Activated naive CD4-positive, alpha-beta T cell treated with anti-CD3 and anti-CD28 coated beads for 36 hours (primary cell): ENCODE measurements at regions not wholly inside any gene's neighbourhood (a gene's known extent, or its start where the extent isn't known, plus 50 kb on each side); places are given as distances from the start of the nearest gene placed in this dataset.

Experiments
- CTCF ChIA-PET: fragments of 350-600 bp; sonication (Branson Sonifier 250); formaldehyde crosslinking; loops from one replicate; lab custom pipeline; 2021; ENCODE audit warnings: antibody characterized with exemption; lab: Charles Lee
- DNase-seq: peaks from one replicate; pipeline ENCODE4 v3.0.0-alpha.2; 2020
- H3K27ac Mint-ChIP-seq: one replicate; pipeline ENCODE4 v1.8.0; 2021; ENCODE audit warnings: mild to moderate bottlenecking, mixed read lengths
- H3K27me3 Mint-ChIP-seq: one replicate; pipeline ENCODE4 v1.8.0; 2021; ENCODE audit warnings: low read depth, mixed read lengths
- H3K36me3 Mint-ChIP-seq: one replicate; pipeline ENCODE4 v1.8.0; 2021; ENCODE audit warnings: low read depth, mixed read lengths
- H3K4me1 Mint-ChIP-seq: one replicate; pipeline ENCODE4 v1.8.0; 2021; ENCODE audit warnings: low read depth, mixed read lengths
- H3K4me3 Mint-ChIP-seq: one replicate; pipeline ENCODE4 v1.8.0; 2021; ENCODE audit warnings: mild to moderate bottlenecking, moderate library complexity, mixed read lengths
- H3K9me3 Mint-ChIP-seq: one replicate; pipeline ENCODE4 v1.8.0; 2021; ENCODE audit warnings: mixed read lengths
- intact Hi-C: fragments of 100-400 bp; cut with micrococcal nuclease; formaldehyde crosslinking; loops from one replicate; pipeline ENCODE4 v1.15.1; 2023

DNA sequence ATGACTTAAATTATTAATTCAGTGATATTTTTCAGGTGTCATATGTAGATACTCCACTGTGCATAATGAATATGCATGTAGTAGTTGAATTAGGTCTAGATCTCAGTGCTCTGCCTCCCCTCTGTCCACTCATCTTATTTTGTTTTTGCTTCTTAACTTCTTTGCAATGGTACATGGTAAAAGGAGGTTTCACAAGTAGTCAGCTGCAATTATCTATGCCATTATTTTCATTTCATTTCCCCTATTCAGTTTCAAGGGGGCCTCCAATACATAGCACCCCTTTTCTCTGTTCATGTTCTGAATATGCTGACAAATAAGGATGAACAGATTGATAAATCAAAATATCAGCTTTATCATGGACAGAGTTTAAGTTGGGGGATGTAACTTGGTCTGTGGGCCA, 511.6 kb upstream of the ZNF608 start:
- CTCF ChIA-PET: no interaction called here

GRCh38 chr5:125258615-125259014, 512.2 kb upstream of the ZNF608 start:
- H3K4me3 Mint-ChIP-seq: no peak overlapping the region
- intact Hi-C loops: no loop called here
- no peaks in the 10 kb centered on the region for H3K4me1 Mint-ChIP-seq
- no peaks in the 10 kb centered on the region for H3K27me3 Mint-ChIP-seq
- no peaks in the 10 kb centered on the region for H3K36me3 Mint-ChIP-seq
- H3K27ac Mint-ChIP-seq: no peak overlapping the region
- CTCF ChIA-PET: no interaction called here
- no peak for DNase-seq
- H3K9me3 Mint-ChIP-seq: peaks cover 12% of the 10 kb centered on the region

More for the DNA sequence above, 511.6 kb upstream of the ZNF608 start:
- Mint-ChIP-seq H3K27me3 (no peaks in the 10 kb centered on the region), H3K9me3 (peaks cover 12% of the 10 kb centered on the region), H3K27ac (no peak overlapping the region), H3K4me1 (no peaks in the 10 kb centered on the region), H3K4me3 (no peak overlapping the region), H3K36me3 (no peaks in the 10 kb centered on the region)
- DNase-seq: no peak
- intact Hi-C loops: no loop called here

DNA sequence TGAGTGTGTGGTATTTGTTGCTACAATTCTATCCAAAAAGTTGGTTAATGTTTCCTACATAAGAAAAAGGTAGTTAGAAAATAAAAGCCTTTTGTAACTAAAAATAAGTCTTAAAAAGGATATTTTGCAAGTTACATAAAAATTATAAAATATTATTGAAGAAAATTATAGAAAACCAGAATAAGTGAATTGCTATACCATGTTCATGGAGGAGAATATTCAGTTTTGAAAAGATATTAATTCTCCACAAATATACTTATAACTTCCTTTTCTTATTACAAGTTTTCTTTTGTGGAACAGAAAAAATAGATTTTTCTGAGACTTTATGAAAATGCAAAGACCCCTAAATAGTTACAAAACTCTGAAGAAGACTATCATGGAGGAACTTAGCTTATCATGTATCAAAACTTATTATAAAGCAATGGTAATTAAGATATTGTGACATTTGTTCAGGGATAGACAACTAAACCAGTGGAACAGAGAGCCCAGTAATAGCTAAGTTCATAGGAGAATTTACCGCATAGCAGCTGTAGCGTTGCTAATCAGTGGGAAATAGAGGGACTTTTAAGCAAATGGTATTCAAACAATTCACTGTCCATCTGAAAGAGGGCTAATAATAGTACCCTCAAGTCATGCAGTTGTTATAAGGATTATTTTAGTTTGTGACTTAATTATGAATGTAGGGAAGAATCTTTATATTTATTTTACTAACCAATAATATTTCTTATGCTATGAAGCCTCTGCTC, 515.2 kb upstream of the ZNF608 start:
- no peak for DNase-seq
- CTCF ChIA-PET: no interaction called here
- H3K4me3 Mint-ChIP-seq: no peak overlapping the region
- H3K9me3 Mint-ChIP-seq: peaks cover 9% of the 10 kb centered on the region
- intact Hi-C loops: no loop called here
- no peaks in the 10 kb centered on the region for H3K4me1 Mint-ChIP-seq
- no peaks in the 10 kb centered on the region for H3K36me3 Mint-ChIP-seq
- no peaks in the 10 kb centered on the region for H3K27me3 Mint-ChIP-seq
- H3K27ac Mint-ChIP-seq: no peak overlapping the region

DNA sequence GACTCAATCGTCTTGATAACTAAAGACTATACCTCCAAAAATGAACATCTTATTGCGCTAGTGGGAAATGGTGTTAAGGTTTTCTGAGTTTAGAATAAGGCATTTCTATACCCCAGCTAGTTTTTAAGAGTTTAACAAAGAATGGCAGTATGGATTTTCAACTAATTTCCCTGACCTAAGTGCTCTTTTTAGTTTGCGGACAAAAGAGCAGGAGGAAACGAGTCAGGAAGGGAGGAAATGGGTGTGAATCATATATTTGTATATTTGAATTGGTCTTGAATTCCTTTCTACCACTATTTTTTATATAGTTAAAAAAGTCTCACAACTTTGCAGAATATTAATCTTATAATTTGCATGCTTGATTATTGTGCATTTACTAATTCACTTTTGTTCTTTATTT, 516.3 kb upstream of the ZNF608 start:
- Mint-ChIP-seq H3K4me1 (no peaks in the 10 kb centered on the region), H3K27me3 (no peaks in the 10 kb centered on the region)

GRCh38 chr5:125263356-125263755, 516.9 kb upstream of the ZNF608 start:
- DNase-seq: no peak
- intact Hi-C loops: no loop called here
- CTCF ChIA-PET: no interaction called here
- H3K9me3 Mint-ChIP-seq: peaks cover 10% of the 10 kb centered on the region
- no peak overlapping the region for H3K27ac Mint-ChIP-seq
- H3K4me1 Mint-ChIP-seq: no peaks in the 10 kb centered on the region
- no peak overlapping the region for H3K4me3 Mint-ChIP-seq
- no peaks in the 10 kb centered on the region for H3K27me3 Mint-ChIP-seq
- no peaks in the 10 kb centered on the region for H3K36me3 Mint-ChIP-seq

More for the DNA sequence above, 516.3 kb upstream of the ZNF608 start:
- no peaks in the 10 kb centered on the region for H3K36me3 Mint-ChIP-seq
- H3K4me3 Mint-ChIP-seq: no peak overlapping the region
- intact Hi-C loops: no loop called here
- H3K9me3 Mint-ChIP-seq: peaks cover 11% of the 10 kb centered on the region
- CTCF ChIA-PET: no interaction called here
- no peak for DNase-seq
- no peak overlapping the region for H3K27ac Mint-ChIP-seq

- Mint-ChIP-seq H3K9me3 (peaks cover 9% of the 10 kb centered on the region), H3K36me3 (no peaks in the 10 kb centered on the region), H3K27ac (no peak overlapping the region), H3K4me1 (no peaks in the 10 kb centered on the region), H3K4me3 (no peak overlapping the region), H3K27me3 (no peaks in the 10 kb centered on the region)
- DNase-seq: no peak
- CTCF ChIA-PET: no interaction called here
- intact Hi-C loops: no loop called here
Measured at GRCh38 chr5:125266106-125266505, 519.7 kb upstream of the ZNF608 start.

DNA sequence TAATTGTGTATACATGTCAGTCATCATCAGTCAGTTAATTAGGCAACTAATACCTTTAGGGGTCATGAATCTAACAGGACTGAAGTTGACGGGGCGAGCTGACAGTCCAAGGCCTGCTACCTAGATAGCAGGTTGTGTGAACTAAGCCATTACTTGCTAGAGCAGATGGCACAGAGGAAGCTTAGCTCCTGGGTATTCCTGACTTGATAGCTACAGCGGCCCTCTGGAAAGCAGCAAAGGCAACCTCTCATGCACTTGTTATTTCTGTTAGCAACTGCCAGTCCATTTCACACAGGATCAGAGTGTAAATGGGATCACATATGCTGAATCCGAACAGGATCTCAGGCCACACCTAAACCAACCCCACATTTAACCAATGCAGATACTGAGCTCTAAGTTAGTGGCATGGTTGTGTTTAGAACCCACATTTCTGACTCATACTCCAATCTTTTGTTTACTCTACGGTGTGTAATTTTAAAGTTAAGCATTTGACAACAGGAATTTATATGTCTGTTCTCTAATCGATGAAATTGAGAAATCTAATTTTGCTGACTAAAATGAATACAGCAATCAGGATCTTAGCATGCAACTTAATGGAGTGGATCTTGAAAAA, 521.3 kb upstream of the ZNF608 start:
- intact Hi-C loops: no loop called here

GRCh38 chr5:125269926-125270325, 523.5 kb upstream of the ZNF608 start:
- no peak for DNase-seq
- no peaks in the 10 kb centered on the region for H3K36me3 Mint-ChIP-seq
- CTCF ChIA-PET: no interaction called here
- no peak overlapping the region for H3K27ac Mint-ChIP-seq
- no peaks in the 10 kb centered on the region for H3K27me3 Mint-ChIP-seq
- H3K9me3 Mint-ChIP-seq: peaks cover 8% of the 10 kb centered on the region
- intact Hi-C loops: no loop called here
- H3K4me1 Mint-ChIP-seq: no peaks in the 10 kb centered on the region
- no peak overlapping the region for H3K4me3 Mint-ChIP-seq

More for the DNA sequence above, 521.3 kb upstream of the ZNF608 start:
- DNase-seq: no peak
- Mint-ChIP-seq H3K27ac (no peak overlapping the region), H3K4me3 (no peak overlapping the region), H3K4me1 (no peaks in the 10 kb centered on the region), H3K27me3 (no peaks in the 10 kb centered on the region), H3K36me3 (no peaks in the 10 kb centered on the region), H3K9me3 (peaks cover 9% of the 10 kb centered on the region)
- CTCF ChIA-PET: no interaction called here

DNA sequence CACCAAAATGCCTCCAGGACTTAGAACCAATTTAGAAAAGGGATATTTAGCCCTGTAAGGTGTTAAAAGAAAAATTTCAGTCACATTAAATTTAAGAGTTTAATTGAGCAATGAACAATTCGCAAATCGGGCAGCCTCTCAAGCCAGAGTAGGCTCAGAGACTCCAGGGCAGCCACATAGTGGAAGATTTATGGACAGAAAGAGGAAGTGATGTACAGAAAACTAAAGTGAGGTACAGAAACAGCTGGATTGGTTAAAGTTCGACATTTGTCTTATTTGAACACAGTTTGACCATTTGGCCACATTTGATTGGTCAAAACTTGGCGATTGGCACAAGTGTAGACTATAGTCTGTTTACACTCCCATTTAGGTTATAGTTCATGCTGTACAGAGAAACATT, 525.9 kb upstream of the ZNF608 start:
- intact Hi-C loops: no loop called here
- H3K27me3 Mint-ChIP-seq: no peaks in the 10 kb centered on the region
- no peak overlapping the region for H3K4me3 Mint-ChIP-seq
- CTCF ChIA-PET: interaction anchor here (0.6 kb wide), 1 partner anchor 1264 kb away, joined by 4 read pairs; no protein-coding TSS in a partner anchor
- H3K27ac Mint-ChIP-seq: no peak overlapping the region
- H3K36me3 Mint-ChIP-seq: no peaks in the 10 kb centered on the region
- no peaks in the 10 kb centered on the region for H3K4me1 Mint-ChIP-seq
- no peak for DNase-seq
- peaks cover under 1% of the 10 kb centered on the region for H3K9me3 Mint-ChIP-seq

- H3K27ac Mint-ChIP-seq: no peak overlapping the region
Measured at GRCh38 chr5:125274211-125274610, 527.8 kb upstream of the ZNF608 start.

GRCh38 chr5:125274938-125275724, 528.7 kb upstream of the ZNF608 start:
- Mint-ChIP-seq H3K4me3 (no peak overlapping the region), H3K36me3 (no peaks in the 10 kb centered on the region), H3K4me1 (no peaks in the 10 kb centered on the region), H3K27ac (no peak overlapping the region), H3K27me3 (no peaks in the 10 kb centered on the region), H3K9me3 (no peaks in the 10 kb centered on the region)
- intact Hi-C loops: no loop called here
- no peak for DNase-seq
- CTCF ChIA-PET: interaction anchor here (0.7 kb wide), 1 partner anchor 1262 kb away, joined by 3 read pairs; no protein-coding TSS in a partner anchor

More at GRCh38 chr5:125274211-125274610, 527.8 kb upstream of the ZNF608 start:
- CTCF ChIA-PET: no interaction called here
- Mint-ChIP-seq H3K27me3 (no peaks in the 10 kb centered on the region), H3K4me3 (no peak overlapping the region), H3K9me3 (no peaks in the 10 kb centered on the region), H3K36me3 (no peaks in the 10 kb centered on the region), H3K4me1 (no peaks in the 10 kb centered on the region)
- intact Hi-C loops: no loop called here
- no peak for DNase-seq

DNA sequence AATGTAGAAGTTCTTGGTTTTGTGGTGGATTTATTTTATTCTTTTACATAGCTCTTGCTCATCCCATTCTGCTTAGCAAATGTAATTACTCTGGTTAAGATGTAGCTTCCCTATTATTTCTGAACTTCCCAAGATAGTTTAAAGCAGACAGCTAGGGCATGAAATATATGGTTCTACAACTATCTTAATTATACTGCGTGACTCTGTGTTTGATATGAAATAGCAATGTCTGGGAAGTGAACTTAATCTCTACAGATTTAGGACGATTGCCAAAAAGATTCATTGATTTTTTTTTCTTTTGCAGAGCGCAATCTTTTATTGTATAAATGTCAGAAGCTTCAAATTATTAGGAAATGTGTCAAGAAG, 529.3 kb upstream of the ZNF608 start:
- H3K36me3 Mint-ChIP-seq: no peaks in the 10 kb centered on the region
- no peak overlapping the region for H3K27ac Mint-ChIP-seq
- H3K9me3 Mint-ChIP-seq: no peaks in the 10 kb centered on the region
- no peak for DNase-seq
- H3K4me1 Mint-ChIP-seq: no peaks in the 10 kb centered on the region
- intact Hi-C loops: no loop called here
- H3K4me3 Mint-ChIP-seq: no peak overlapping the region
- no peaks in the 10 kb centered on the region for H3K27me3 Mint-ChIP-seq
- CTCF ChIA-PET: interaction anchor here (0.7 kb wide), 1 partner anchor 1262 kb away, joined by 3 read pairs; no protein-coding TSS in a partner anchor
